BLaER1 (cell line): ENCODE measurements at regions not wholly inside any gene's neighbourhood (a gene's known extent, or its start where the extent isn't known, plus 50 kb on each side); places are given as distances from the start of the nearest gene placed in this dataset.

ENCODE experiments used
- H3K27ac ChIP-seq: shearing (Covaris generic); formaldehyde crosslinking; 2 replicates; pipeline ENCODE4 v1.8.1; 2022
- H3K27me3 ChIP-seq: shearing (Covaris generic); formaldehyde crosslinking; 2 replicates; pipeline ENCODE4 v1.8.1; 2022
- H3K36me3 ChIP-seq: shearing (Covaris generic); formaldehyde crosslinking; 2 replicates; pipeline ENCODE4 v1.8.1; 2022
- H3K4me1 ChIP-seq: shearing (Covaris generic); formaldehyde crosslinking; 2 replicates; pipeline ENCODE4 v1.8.1; 2022
- H3K4me2 ChIP-seq: shearing (Covaris generic); formaldehyde crosslinking; 2 replicates; pipeline ENCODE4 v1.8.1; 2022
- H3K4me3 ChIP-seq: shearing (Covaris generic); formaldehyde crosslinking; 2 replicates; pipeline ENCODE4 v1.8.1; 2022
- H3K9ac ChIP-seq: shearing (Covaris generic); formaldehyde crosslinking; 2 replicates; pipeline ENCODE4 v1.8.1; 2022
- H3K9me3 ChIP-seq: shearing (Covaris generic); formaldehyde crosslinking; 2 replicates; pipeline ENCODE4 v1.8.1; 2022
- H4K20me1 ChIP-seq: shearing (Covaris generic); formaldehyde crosslinking; 2 replicates; pipeline ENCODE4 v1.8.1; 2022
- Cebpa-rat ChIP-seq: shearing (Covaris generic); IDR thresholded peaks from 2 replicates; pipeline ENCODE4 v1.8.1; 2022

- Histone ChIP-seq H3K4me1 (no peaks in the 10 kb centered on the region), H3K27me3 (no peaks in the 10 kb centered on the region), H3K9ac (no peak overlapping the region), H3K27ac (no peak overlapping the region), H3K4me2 (no peak overlapping the region), H3K4me3 (no peak overlapping the region), H3K9me3 (no peaks in the 10 kb centered on the region), H4K20me1 (no peaks in the 10 kb centered on the region), H3K36me3 (no peaks in the 10 kb centered on the region)
- TF ChIP-seq Cebpa-rat: no peak
Observed at GRCh38 chr15:34700891-34701427, 53.8 kb downstream of the GJD2 start.

GRCh38 chr15:34699968-34700640, 54.7 kb downstream of the GJD2 start:
- Histone ChIP-seq H3K9ac (no peak overlapping the region), H3K36me3 (no peaks in the 10 kb centered on the region), H4K20me1 (no peaks in the 10 kb centered on the region), H3K4me3 (no peak overlapping the region), H3K27ac (no peak overlapping the region), H3K4me2 (no peak overlapping the region), H3K9me3 (no peaks in the 10 kb centered on the region), H3K27me3 (no peaks in the 10 kb centered on the region), H3K4me1 (no peaks in the 10 kb centered on the region)
- no peak for TF ChIP-seq Cebpa-rat

- TF ChIP-seq Cebpa-rat: no peak
Observed at GRCh38 chr15:34696506-34696905, 58.3 kb downstream of the GJD2 start.

DNA sequence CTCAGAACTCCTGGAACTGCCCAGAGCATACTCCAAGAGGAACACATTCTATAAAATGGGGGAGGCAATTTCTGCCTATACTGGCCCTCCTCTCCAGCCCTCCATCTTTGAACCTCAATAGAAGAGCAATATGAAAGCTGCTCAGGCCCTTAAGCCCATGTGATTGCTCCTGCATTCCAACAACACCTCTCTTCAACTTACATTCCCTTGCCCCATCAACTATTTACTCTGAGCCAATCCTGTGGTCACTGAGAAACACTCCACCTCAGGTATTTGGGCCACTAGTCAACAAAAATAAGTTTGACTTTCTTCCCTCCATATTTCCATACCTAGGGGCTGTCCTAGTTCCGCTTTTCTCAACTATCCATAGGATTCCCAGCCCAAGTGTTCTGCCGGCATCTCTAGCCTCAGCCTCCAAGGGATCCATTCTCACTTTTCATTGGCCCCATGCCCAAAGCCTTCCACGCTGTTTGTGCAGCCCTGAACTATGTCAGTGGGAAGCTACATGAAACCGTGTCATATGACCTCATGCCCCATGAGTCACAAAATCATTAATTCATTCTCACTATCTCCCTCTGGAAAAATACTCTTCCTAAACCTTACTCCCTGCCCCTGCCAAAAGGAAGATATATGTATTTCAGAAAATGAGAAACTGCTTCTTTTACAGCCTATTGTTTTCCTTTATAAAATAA, 61.6 kb downstream of the GJD2 start:
- Histone ChIP-seq H4K20me1 (no peaks in the 10 kb centered on the region), H3K9ac (no peak overlapping the region), H3K4me3 (no peak overlapping the region), H3K27ac (no peak overlapping the region), H3K9me3 (0 out of 2 replicates have a peak, but pooled peaks cover 1% of the 10 kb centered on the region), H3K36me3 (no peaks in the 10 kb centered on the region), H3K27me3 (no peaks in the 10 kb centered on the region), H3K4me1 (no peaks in the 10 kb centered on the region), H3K4me2 (no peak overlapping the region)
- TF ChIP-seq Cebpa-rat: no peak

More at GRCh38 chr15:34696506-34696905, 58.3 kb downstream of the GJD2 start:
- no peaks in the 10 kb centered on the region for H3K4me1 ChIP-seq
- H4K20me1 ChIP-seq: no peaks in the 10 kb centered on the region
- no peak overlapping the region for H3K9ac ChIP-seq
- H3K27ac ChIP-seq: no peak overlapping the region
- H3K9me3 ChIP-seq: no peaks in the 10 kb centered on the region
- no peaks in the 10 kb centered on the region for H3K36me3 ChIP-seq
- no peaks in the 10 kb centered on the region for H3K27me3 ChIP-seq
- no peak overlapping the region for H3K4me2 ChIP-seq
- no peak overlapping the region for H3K4me3 ChIP-seq

DNA sequence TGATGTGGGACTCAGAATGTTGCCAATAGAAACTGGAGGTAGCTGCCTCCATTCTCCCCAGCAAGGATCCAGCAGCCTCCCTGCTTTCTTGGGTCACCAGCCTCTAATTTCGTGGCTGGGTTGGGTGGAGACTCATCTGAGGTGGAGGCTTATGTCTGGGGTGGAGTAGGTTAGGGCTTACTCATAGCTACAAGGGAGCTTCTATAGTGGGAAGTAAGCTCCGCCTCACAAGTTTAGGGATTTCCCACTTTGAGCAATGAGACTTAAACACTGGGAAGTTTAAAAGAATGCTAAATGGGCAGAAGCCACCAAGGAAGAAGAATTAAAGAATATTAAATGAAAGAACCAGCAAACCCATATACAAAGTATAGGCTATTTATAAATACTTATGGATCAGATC, 63.8 kb downstream of the GJD2 start:
- no peaks in the 10 kb centered on the region for H3K36me3 ChIP-seq
- no peak for TF ChIP-seq Cebpa-rat
- no peak overlapping the region for H3K9ac ChIP-seq
- no peaks in the 10 kb centered on the region for H3K4me1 ChIP-seq
- 0 out of 2 replicates have a peak, but pooled peaks cover 3% of the 10 kb centered on the region for H3K9me3 ChIP-seq
- no peak overlapping the region for H3K27ac ChIP-seq
- no peak overlapping the region for H3K4me3 ChIP-seq
- H3K27me3 ChIP-seq: no peaks in the 10 kb centered on the region
- H3K4me2 ChIP-seq: no peak overlapping the region
- H4K20me1 ChIP-seq: no peaks in the 10 kb centered on the region

GRCh38 chr15:34688699-34689098, 66.1 kb downstream of the GJD2 start:
- Histone ChIP-seq H3K4me1 (no peaks in the 10 kb centered on the region), H3K27me3 (no peaks in the 10 kb centered on the region), H3K4me2 (no peak overlapping the region), H3K27ac (no peak overlapping the region), H3K9me3 (0 out of 2 replicates have a peak, but pooled peaks cover 3% of the 10 kb centered on the region), H4K20me1 (no peaks in the 10 kb centered on the region), H3K4me3 (no peak overlapping the region), H3K36me3 (no peaks in the 10 kb centered on the region), H3K9ac (no peak overlapping the region)
- TF ChIP-seq Cebpa-rat: no peak

DNA sequence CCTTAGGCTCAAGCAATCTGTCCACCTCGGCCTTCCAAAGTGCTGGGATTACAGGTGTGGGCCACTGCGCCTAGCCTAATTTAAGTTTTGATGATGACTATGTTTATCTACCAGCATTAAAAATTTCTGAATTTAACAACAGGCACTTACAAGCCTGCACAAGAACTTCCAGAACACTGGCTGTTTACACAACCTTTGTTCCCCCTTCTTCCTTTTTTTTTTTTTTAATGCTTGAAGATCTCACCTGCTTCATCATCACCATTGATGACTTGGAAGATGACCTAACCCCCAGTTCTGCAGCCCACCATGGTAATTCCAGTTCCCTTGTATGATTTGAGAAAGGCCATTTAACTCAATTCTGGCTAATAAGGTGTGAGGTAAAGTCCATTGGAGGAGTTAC, 70.4 kb downstream of the GJD2 start:
- TF ChIP-seq Cebpa-rat: no peak
- H3K36me3 ChIP-seq: no peaks in the 10 kb centered on the region
- 0 out of 2 replicates have a peak, but pooled peaks cover 3% of the 10 kb centered on the region for H3K9me3 ChIP-seq
- no peaks in the 10 kb centered on the region for H4K20me1 ChIP-seq
- H3K27ac ChIP-seq: no peak overlapping the region
- no peak overlapping the region for H3K4me2 ChIP-seq
- H3K9ac ChIP-seq: no peak overlapping the region
- no peak overlapping the region for H3K4me3 ChIP-seq
- no peaks in the 10 kb centered on the region for H3K4me1 ChIP-seq
- H3K27me3 ChIP-seq: no peaks in the 10 kb centered on the region

GRCh38 chr15:34682674-34683073, 72.1 kb downstream of the GJD2 start:
- Histone ChIP-seq H3K4me3 (no peak overlapping the region), H4K20me1 (no peaks in the 10 kb centered on the region), H3K9me3 (no peaks in the 10 kb centered on the region), H3K27ac (no peak overlapping the region), H3K36me3 (no peaks in the 10 kb centered on the region), H3K4me2 (no peak overlapping the region), H3K27me3 (no peaks in the 10 kb centered on the region), H3K4me1 (no peaks in the 10 kb centered on the region), H3K9ac (no peak overlapping the region)
- no peak for TF ChIP-seq Cebpa-rat

DNA sequence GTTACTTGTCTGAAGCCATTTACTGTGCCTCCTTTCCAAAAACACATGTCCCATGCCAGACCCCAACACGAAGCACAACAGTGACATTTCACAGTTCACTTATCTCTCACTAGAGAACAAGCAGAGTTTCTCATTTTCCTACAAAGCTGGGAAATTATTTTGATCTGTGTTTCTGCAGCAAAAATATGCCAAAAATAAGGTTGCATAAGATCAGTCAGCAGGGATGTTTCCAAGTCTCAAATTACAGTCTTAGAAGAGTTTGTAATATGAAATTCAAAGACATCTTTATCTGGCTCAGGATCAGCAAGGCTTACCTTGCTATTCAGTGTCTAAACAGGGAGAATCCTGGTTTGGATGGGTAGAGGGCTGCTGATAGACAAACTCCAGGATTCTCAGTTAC, 75.5 kb downstream of the GJD2 start:
- Histone ChIP-seq H3K9me3 (no peaks in the 10 kb centered on the region), H3K4me2 (no peak overlapping the region), H3K4me1 (no peaks in the 10 kb centered on the region), H3K36me3 (no peaks in the 10 kb centered on the region), H4K20me1 (no peaks in the 10 kb centered on the region), H3K4me3 (no peak overlapping the region), H3K9ac (no peak overlapping the region), H3K27me3 (no peaks in the 10 kb centered on the region), H3K27ac (no peak overlapping the region)
- no peak for TF ChIP-seq Cebpa-rat

GRCh38 chr15:34673241-34673640, 81.6 kb downstream of the GJD2 start:
- Histone ChIP-seq H3K27me3 (no peaks in the 10 kb centered on the region), H3K4me2 (no peak overlapping the region), H4K20me1 (no peaks in the 10 kb centered on the region), H3K9ac (no peak overlapping the region), H3K4me3 (no peak overlapping the region), H3K36me3 (no peaks in the 10 kb centered on the region), H3K4me1 (no peaks in the 10 kb centered on the region), H3K9me3 (no peaks in the 10 kb centered on the region), H3K27ac (no peak overlapping the region)
- TF ChIP-seq Cebpa-rat: no peak
